ENCODE measurements at regions not wholly inside any gene's neighbourhood (a gene's known extent, or its start where the extent isn't known, plus 50 kb on each side); places are given as distances from the start of the nearest gene placed in this dataset.

DNA sequence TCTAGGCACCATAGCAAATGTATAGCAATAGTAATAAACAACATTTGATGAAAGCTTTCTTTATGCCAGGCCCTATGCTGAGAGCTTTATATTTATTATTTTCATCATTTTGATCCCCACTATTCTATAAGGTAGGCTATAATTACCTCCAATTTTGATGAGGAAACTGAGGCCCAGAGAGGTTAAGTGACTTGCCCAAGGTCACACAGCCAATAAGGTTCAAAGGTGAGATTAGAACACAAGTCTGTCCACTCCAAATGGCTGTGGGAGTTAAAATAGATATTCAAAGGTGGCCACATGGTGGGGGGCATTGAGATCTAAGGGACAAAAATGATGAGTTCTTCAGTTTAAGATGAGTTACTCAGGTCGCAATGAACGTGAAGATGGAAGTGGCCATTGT, 269.9 kb downstream of the BMP7 start:
- TF ChIP-seq EZH2 (IDR thresholded peaks at IDR 0.05) = no peak
- no peak for TF ChIP-seq POLR2AphosphoS5 (IDR thresholded peaks at IDR 0.05; ENCODE audit: borderline replicate concordance, low read depth, low read length)
- TF ChIP-seq FOXP2 (optimal IDR thresholded peaks at IDR 0.05; ENCODE audit: control extremely low read depth, extremely low read length, insufficient read depth) = no peak
